Panc1 (cell line): ENCODE measurements at regions not wholly inside any gene's neighbourhood (a gene's known extent, or its start where the extent isn't known, plus 50 kb on each side); places are given as distances from the start of the nearest gene placed in this dataset.

ENCODE experiments used
- POLR2AphosphoS5 ChIP-seq: IDR thresholded peaks from 2 replicates; pipeline ENCODE4 v1.6.1; 2012; ENCODE audit warnings: mild to moderate bottlenecking, low read depth, low read length, moderate library complexity
- TF ChIP-seq, protein P1 (sequence below): fragments of 450-650 bp; IDR thresholded peaks from 2 replicates; pipeline ENCODE4 v1.5.1; 2017; ENCODE audit warnings: mild to moderate bottlenecking
- TF ChIP-seq, protein P2 (sequence below), 2 experiments: IDR thresholded peaks; 2 replicates each; pipeline ENCODE4 v1.6.1; 2011 to 2012; ENCODE audit warnings: low read depth in 2 of 2, control low read depth in 1 of 2, low read length in 1 of 2, mild to moderate bottlenecking in 1 of 2, moderate library complexity in 1 of 2; ENCODE audit not compliant: insufficient read depth in 1 of 2

DNA sequence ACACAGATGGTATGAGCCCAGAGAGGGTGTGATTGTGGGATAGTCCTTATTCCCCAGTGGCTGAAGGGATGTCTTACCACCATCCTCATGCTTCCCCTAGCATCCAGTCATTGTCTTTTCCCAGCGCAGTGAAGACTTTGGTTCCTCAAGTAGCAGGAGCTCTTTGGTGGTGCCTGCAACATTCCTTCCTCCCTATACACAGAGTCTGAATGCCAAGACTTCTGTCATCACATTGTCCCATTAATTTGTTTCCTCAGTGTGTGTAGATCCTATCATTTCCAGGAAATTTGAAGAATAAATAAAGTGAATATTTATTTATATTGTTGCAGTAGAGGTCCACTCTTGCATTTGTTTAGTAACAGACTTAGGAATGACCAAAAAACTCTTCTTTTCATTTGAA is 147.2 kb downstream of the DACT1 start:
- TF ChIP-seq, protein P1, sequence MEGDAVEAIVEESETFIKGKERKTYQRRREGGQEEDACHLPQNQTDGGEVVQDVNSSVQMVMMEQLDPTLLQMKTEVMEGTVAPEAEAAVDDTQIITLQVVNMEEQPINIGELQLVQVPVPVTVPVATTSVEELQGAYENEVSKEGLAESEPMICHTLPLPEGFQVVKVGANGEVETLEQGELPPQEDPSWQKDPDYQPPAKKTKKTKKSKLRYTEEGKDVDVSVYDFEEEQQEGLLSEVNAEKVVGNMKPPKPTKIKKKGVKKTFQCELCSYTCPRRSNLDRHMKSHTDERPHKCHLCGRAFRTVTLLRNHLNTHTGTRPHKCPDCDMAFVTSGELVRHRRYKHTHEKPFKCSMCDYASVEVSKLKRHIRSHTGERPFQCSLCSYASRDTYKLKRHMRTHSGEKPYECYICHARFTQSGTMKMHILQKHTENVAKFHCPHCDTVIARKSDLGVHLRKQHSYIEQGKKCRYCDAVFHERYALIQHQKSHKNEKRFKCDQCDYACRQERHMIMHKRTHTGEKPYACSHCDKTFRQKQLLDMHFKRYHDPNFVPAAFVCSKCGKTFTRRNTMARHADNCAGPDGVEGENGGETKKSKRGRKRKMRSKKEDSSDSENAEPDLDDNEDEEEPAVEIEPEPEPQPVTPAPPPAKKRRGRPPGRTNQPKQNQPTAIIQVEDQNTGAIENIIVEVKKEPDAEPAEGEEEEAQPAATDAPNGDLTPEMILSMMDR: no peak
- no peak for TF ChIP-seq POLR2AphosphoS5
- TF ChIP-seq, protein P2, sequence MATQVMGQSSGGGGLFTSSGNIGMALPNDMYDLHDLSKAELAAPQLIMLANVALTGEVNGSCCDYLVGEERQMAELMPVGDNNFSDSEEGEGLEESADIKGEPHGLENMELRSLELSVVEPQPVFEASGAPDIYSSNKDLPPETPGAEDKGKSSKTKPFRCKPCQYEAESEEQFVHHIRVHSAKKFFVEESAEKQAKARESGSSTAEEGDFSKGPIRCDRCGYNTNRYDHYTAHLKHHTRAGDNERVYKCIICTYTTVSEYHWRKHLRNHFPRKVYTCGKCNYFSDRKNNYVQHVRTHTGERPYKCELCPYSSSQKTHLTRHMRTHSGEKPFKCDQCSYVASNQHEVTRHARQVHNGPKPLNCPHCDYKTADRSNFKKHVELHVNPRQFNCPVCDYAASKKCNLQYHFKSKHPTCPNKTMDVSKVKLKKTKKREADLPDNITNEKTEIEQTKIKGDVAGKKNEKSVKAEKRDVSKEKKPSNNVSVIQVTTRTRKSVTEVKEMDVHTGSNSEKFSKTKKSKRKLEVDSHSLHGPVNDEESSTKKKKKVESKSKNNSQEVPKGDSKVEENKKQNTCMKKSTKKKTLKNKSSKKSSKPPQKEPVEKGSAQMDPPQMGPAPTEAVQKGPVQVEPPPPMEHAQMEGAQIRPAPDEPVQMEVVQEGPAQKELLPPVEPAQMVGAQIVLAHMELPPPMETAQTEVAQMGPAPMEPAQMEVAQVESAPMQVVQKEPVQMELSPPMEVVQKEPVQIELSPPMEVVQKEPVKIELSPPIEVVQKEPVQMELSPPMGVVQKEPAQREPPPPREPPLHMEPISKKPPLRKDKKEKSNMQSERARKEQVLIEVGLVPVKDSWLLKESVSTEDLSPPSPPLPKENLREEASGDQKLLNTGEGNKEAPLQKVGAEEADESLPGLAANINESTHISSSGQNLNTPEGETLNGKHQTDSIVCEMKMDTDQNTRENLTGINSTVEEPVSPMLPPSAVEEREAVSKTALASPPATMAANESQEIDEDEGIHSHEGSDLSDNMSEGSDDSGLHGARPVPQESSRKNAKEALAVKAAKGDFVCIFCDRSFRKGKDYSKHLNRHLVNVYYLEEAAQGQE (IDR thresholded peaks at IDR 0.05; ENCODE audit: insufficient read depth in 1 of 2, low read depth in 2 of 2, low read length in 1 of 2): no peak
